Calu3 (cell line): ENCODE measurements at regions not wholly inside any gene's neighbourhood (a gene's known extent, or its start where the extent isn't known, plus 50 kb on each side); places are given as distances from the start of the nearest gene placed in this dataset.

Experiments used
- BruUV-seq: library from RNA; stranded (reverse); fragments of 400-500 nt; replicated peaks from 2 replicates; lab custom pipeline; 2021; lab: Mats Ljungman, UMichigan
- CTCF ChIA-PET: fragments of 300-600 bp; sonication (Branson Sonifier 250); formaldehyde crosslinking; loops from one replicate; lab custom pipeline; 2022; ENCODE audit warnings: antibody characterized with exemption; lab: Charles Lee
- DNase-seq: peaks from one replicate; pipeline ENCODE4 v3.0.0; 2022
- H3K27ac Mint-ChIP-seq: one replicate; pipeline ENCODE4 v1.8.0; 2022; ENCODE audit warnings: mixed read lengths; ENCODE audit not compliant: unreplicated experiment
- H3K27me3 Mint-ChIP-seq: one replicate; pipeline ENCODE4 v1.8.0; 2022; ENCODE audit warnings: mixed read lengths; ENCODE audit not compliant: unreplicated experiment
- H3K36me3 Mint-ChIP-seq: one replicate; pipeline ENCODE4 v1.8.0; 2022; ENCODE audit warnings: mild to moderate bottlenecking, moderate library complexity, mixed read lengths; ENCODE audit not compliant: insufficient read depth, unreplicated experiment
- H3K4me1 Mint-ChIP-seq: one replicate; pipeline ENCODE4 v1.8.0; 2022; ENCODE audit warnings: mild to moderate bottlenecking, low read depth, mixed read lengths; ENCODE audit not compliant: unreplicated experiment
- H3K4me3 Mint-ChIP-seq: one replicate; pipeline ENCODE4 v1.8.0; 2022; ENCODE audit warnings: mild to moderate bottlenecking, low read depth, moderate library complexity, mixed read lengths; ENCODE audit not compliant: unreplicated experiment
- H3K9me3 Mint-ChIP-seq: one replicate; pipeline ENCODE4 v1.8.0; 2022; ENCODE audit warnings: low read depth, mixed read lengths; ENCODE audit not compliant: unreplicated experiment
- intact Hi-C: fragments of 100-400 bp; cut with micrococcal nuclease; formaldehyde crosslinking; loops from one replicate; pipeline ENCODE4 v1.10.0; 2022; ENCODE audit not compliant: unreplicated experiment
- TF ChIP-seq, protein P1 (sequence below): fragments of 200-600 bp; IDR thresholded peaks from one replicate; pipeline ENCODE4 v1.8.0; 2022; ENCODE audit warnings: antibody characterized with exemption; ENCODE audit not compliant: unreplicated experiment

DNA sequence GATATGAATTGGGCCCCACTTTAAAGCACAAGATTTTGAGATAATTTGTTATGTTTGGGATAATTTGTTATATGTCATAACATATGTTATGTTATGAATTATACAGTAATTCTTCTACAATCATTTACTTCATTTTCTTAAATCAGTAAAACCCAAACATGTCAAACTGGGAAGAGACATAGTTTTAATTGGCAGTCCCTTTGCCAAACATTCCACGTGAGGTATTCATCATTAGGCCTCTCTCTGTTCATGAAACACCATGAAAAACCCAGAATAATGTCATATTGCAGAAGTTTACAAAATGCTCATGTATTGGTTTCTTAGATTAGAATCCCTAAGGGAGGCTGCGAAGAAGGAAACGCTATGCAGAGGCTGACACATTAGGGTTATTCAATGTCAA is 89.4 kb upstream of the PDE10A start:
- CTCF ChIA-PET, result no interaction called here
- no TSS peak for BruUV-seq
- TF ChIP-seq, protein P1, sequence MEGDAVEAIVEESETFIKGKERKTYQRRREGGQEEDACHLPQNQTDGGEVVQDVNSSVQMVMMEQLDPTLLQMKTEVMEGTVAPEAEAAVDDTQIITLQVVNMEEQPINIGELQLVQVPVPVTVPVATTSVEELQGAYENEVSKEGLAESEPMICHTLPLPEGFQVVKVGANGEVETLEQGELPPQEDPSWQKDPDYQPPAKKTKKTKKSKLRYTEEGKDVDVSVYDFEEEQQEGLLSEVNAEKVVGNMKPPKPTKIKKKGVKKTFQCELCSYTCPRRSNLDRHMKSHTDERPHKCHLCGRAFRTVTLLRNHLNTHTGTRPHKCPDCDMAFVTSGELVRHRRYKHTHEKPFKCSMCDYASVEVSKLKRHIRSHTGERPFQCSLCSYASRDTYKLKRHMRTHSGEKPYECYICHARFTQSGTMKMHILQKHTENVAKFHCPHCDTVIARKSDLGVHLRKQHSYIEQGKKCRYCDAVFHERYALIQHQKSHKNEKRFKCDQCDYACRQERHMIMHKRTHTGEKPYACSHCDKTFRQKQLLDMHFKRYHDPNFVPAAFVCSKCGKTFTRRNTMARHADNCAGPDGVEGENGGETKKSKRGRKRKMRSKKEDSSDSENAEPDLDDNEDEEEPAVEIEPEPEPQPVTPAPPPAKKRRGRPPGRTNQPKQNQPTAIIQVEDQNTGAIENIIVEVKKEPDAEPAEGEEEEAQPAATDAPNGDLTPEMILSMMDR, result no peak

DNA sequence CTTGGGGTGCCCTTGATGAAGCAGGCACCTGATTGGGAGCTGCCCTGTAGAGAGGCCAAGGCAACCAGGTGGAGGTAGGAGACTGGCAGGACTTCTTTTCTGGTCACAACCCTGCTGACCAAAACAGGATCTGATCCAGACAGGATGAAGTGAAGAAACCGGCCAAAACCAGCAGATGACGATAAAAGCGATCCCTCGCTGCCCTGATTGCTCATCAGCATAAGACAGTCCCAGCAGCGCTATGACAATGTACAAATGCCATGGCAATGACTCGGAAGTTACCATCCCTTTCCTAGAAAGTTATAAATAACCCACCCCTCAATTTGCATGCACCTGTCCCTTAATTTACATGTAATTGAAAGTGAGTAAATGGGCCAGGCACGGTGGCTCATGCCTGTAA is 88.4 kb upstream of the PDE10A start:
- Mint-ChIP-seq H3K4me1 (peaks cover 2% of the 10 kb centered on the region), H3K27me3 (no peaks in the 10 kb centered on the region), H3K27ac (no peak overlapping the region), H3K9me3 (peaks cover 5% of the 10 kb centered on the region), H3K36me3 (no peaks in the 10 kb centered on the region), H3K4me3 (no peak overlapping the region)
- CTCF ChIA-PET, result interaction anchor here (0.6 kb wide), 2 partner anchors 23 to 142 kb away, joined by 4 to 5 read pairs; no protein-coding TSS in a partner anchor
- TF ChIP-seq, protein P1, result no peak
- intact Hi-C loops, result no loop called here
- no peak for DNase-seq
- BruUV-seq, result no TSS peak

More for the DNA sequence above, 89.4 kb upstream of the PDE10A start:
- peaks cover 5% of the 10 kb centered on the region for H3K9me3 Mint-ChIP-seq
- no peaks in the 10 kb centered on the region for H3K36me3 Mint-ChIP-seq
- H3K4me3 Mint-ChIP-seq, result no peak overlapping the region
- intact Hi-C loops, result no loop called here
- H3K4me1 Mint-ChIP-seq, result no peaks in the 10 kb centered on the region
- no peaks in the 10 kb centered on the region for H3K27me3 Mint-ChIP-seq
- no peak overlapping the region for H3K27ac Mint-ChIP-seq
- DNase-seq, result no peak

DNA sequence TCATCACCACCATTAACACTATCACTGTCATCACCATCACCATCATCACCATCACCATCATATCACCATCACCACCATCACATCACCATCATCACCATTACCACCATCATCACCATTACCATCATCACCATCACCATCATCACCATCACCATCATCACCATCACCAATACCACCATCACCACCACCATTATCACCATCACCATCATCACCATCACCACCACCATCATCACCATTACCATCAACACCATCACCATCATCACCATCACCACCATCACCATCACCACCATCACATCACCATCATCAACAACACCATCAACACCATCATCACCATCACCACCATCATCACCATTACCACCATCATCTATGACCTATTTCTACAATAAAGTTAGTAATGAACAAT is 86.1 kb upstream of the PDE10A start:
- BruUV-seq, result no TSS peak

DNA sequence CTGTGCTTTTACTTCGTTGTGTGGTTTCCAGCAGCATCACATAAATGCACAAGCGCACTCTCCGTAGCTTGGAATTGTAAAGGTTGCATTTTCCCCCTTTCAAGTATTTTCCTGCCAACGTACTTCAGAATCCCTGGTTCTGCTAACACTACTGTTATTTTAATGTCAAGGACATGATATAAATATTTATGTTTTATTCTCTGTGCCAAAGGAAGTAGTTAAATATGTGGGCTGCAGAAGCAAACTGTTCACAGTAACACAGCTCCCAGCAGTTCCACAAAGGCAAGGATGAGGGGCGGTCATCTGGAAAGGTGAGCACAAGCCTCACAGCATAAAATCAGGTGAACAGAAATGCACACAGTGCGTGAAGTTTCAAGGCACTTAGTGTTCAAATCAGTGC is 85.3 kb upstream of the PDE10A start:
- H3K27ac Mint-ChIP-seq, result no peak overlapping the region

More for the DNA sequence above, 86.1 kb upstream of the PDE10A start:
- no peak overlapping the region for H3K4me3 Mint-ChIP-seq
- CTCF ChIA-PET, result no interaction called here
- peaks cover 5% of the 10 kb centered on the region for H3K9me3 Mint-ChIP-seq
- H3K4me1 Mint-ChIP-seq, result peaks cover 8% of the 10 kb centered on the region
- H3K27me3 Mint-ChIP-seq, result no peaks in the 10 kb centered on the region
- intact Hi-C loops, result no loop called here
- TF ChIP-seq, protein P1, result no peak
- no peaks in the 10 kb centered on the region for H3K36me3 Mint-ChIP-seq
- DNase-seq, result no peak
- H3K27ac Mint-ChIP-seq, result no peak overlapping the region

More for the DNA sequence above, 85.3 kb upstream of the PDE10A start:
- no peaks in the 10 kb centered on the region for H3K36me3 Mint-ChIP-seq
- no peak for DNase-seq
- H3K4me1 Mint-ChIP-seq, result peaks cover 8% of the 10 kb centered on the region
- H3K9me3 Mint-ChIP-seq, result peaks cover 5% of the 10 kb centered on the region
- CTCF ChIA-PET, result no interaction called here
- intact Hi-C loops, result no loop called here
- TF ChIP-seq, protein P1, result no peak
- no TSS peak for BruUV-seq
- H3K4me3 Mint-ChIP-seq, result no peak overlapping the region
- H3K27me3 Mint-ChIP-seq, result no peaks in the 10 kb centered on the region
